Ovary (tissue), 7 donors: ENCODE measurements at regions not wholly inside any gene's neighbourhood (a gene's known extent, or its start where the extent isn't known, plus 50 kb on each side); places are given as distances from the start of the nearest gene placed in this dataset.

Experiments used
- DNase-seq, 5 donors: peaks; one replicate each; pipeline ENCODE4 v3.0.0-alpha.2; 2019 to 2020
- H3K27ac ChIP-seq, 2 donors: fragments of 200-600 bp; one replicate each; pipeline versions ENCODE4 v1.5.1 to v1.8.0; 2019 to 2022
- H3K27me3 ChIP-seq: fragments of 200-600 bp; one replicate; pipeline ENCODE4 v1.8.0; 2022
- H3K36me3 ChIP-seq: fragments of 200-600 bp; sonication (generic); one replicate; pipeline ENCODE4 v1.5.1; 2019
- H3K4me1 ChIP-seq: one replicate; pipeline ENCODE4 v1.8.1; 2013; ENCODE audit warnings: mild to moderate bottlenecking, moderate library complexity; ENCODE audit not compliant: insufficient read depth
- H3K4me3 ChIP-seq: fragments of 200-600 bp; sonication (generic); one replicate; pipeline ENCODE4 v1.5.1; 2017
- H3K9me3 ChIP-seq, 2 donors: fragments of 200-600 bp in 1 of 2; sonication (generic) in 1 of 2; one replicate each; pipeline versions ENCODE4 v1.5.1 to v1.8.1; 2013 to 2019; ENCODE audit warnings: mild to moderate bottlenecking in 1 of 2, moderate library complexity in 1 of 2
- EP300 ChIP-seq: sonication (generic); formaldehyde crosslinking; IDR thresholded peaks from one replicate; pipeline ENCODE4 v1.6.1; 2017; ENCODE audit warnings: antibody characterized with exemption
- POLR2A ChIP-seq: fragments of 450-650 bp; IDR thresholded peaks from one replicate; pipeline ENCODE4 v1.6.1; 2017; ENCODE audit warnings: antibody characterized with exemption, mild to moderate bottlenecking, moderate library complexity
- WGBS, 3 donors: extraction: QIAGEN DNeasy Blood & Tissue Kit in 1 of 3; methylation state at CpG; one replicate each; pipeline versions ENCODE4 v1.1.5 to v1.1.7; 2013 to 2017; 5-methylcytosine and 5-hydroxymethylcytosine counted together
- intact Hi-C, 4 donors: fragments of 100-400 bp; cut with DNase I; formaldehyde crosslinking; loops; one replicate each; pipeline versions ENCODE4 v1.11.0 to v1.15.1; 2022 to 2023
- TF ChIP-seq, protein P1 (sequence below), 3 donors: fragments of 450-650 bp in 2 of 3; fragments of 200-600 bp in 1 of 3; IDR thresholded peaks; one replicate each; pipeline versions ENCODE4 v1.5.1 to v1.8.0; 2016 to 2022; ENCODE audit warnings: antibody characterized with exemption in 3 of 3, mild to moderate bottlenecking in 1 of 3
- donor health status: DM: no; HTN: no; CAD: no; lungs with moderate emphysema.
- donor health status: DM: no; HTN: no; CAD: no.
- donor health status: Bipolar disorder and iron deficiency.
- donor health status: DM: no; HTN: no; CAD: no.
- donor health status: DM: yes; HTN: yes; CAD: no.

DNA sequence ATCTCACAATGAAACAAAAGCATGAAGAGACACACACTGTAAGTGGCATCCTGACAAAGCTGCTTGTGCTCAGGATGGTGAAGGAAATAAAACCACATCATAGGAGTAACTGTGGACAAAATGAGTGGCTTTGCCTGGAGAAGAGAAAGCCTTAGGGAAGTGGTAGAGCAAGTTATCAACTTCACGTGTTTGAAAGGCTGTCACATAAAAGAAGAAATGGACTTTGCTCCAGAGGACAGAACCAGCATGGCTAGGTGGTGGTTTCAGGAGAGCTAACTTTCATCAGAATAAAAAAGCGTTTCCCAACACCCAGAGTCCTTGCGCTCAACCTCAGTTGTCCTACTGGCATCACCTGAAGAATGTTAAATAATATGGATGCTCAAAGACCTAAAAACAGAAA is 139.9 kb downstream of the SETD4 start:
- no peak for DNase-seq
- Histone ChIP-seq H3K27me3 (no peaks in the 10 kb centered on the region), H3K27ac (no peak overlapping the region), H3K4me1 (no peaks in the 10 kb centered on the region), H3K36me3 (no peaks in the 10 kb centered on the region), H3K4me3 (no peak overlapping the region), H3K9me3 (no peaks in the 10 kb centered on the region)
- WGBS, 3 donors, result 56 to 88% (median 82%) methylated on average over 3 of the region's 3 CpGs
- intact Hi-C loops, result no loop called here
- TF ChIP-seq POLR2A, result no peak
- TF ChIP-seq, protein P1, sequence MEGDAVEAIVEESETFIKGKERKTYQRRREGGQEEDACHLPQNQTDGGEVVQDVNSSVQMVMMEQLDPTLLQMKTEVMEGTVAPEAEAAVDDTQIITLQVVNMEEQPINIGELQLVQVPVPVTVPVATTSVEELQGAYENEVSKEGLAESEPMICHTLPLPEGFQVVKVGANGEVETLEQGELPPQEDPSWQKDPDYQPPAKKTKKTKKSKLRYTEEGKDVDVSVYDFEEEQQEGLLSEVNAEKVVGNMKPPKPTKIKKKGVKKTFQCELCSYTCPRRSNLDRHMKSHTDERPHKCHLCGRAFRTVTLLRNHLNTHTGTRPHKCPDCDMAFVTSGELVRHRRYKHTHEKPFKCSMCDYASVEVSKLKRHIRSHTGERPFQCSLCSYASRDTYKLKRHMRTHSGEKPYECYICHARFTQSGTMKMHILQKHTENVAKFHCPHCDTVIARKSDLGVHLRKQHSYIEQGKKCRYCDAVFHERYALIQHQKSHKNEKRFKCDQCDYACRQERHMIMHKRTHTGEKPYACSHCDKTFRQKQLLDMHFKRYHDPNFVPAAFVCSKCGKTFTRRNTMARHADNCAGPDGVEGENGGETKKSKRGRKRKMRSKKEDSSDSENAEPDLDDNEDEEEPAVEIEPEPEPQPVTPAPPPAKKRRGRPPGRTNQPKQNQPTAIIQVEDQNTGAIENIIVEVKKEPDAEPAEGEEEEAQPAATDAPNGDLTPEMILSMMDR (IDR thresholded peaks at IDR 0.05), result no peak

GRCh38 chr21:35915030-35915429 is 145.3 kb downstream of the SETD4 start:
- Histone ChIP-seq H3K4me3 (no peak overlapping the region), H3K27ac (no peak overlapping the region), H3K9me3 (no peaks in the 10 kb centered on the region), H3K27me3 (no peaks in the 10 kb centered on the region), H3K36me3 (no peaks in the 10 kb centered on the region), H3K4me1 (no peaks in the 10 kb centered on the region)
- intact Hi-C loops, result no loop called here
- 74 to 88% (median 76%) methylated on average over 1 of the region's 1 CpG for WGBS, 3 donors
- DNase-seq, result no peak
- TF ChIP-seq, protein P1 (IDR thresholded peaks at IDR 0.05), result no peak
- no peak for TF ChIP-seq POLR2A
- no peak for TF ChIP-seq EP300

- WGBS, 3 donors, result 89 to 91% (median 91%) methylated on average over 4 of the region's 4 CpGs
- intact Hi-C loops, result no loop called here
- H3K36me3 ChIP-seq, result no peaks in the 10 kb centered on the region
Observed at GRCh38 chr21:35911412-35912191, 148.7 kb downstream of the SETD4 start.

DNA sequence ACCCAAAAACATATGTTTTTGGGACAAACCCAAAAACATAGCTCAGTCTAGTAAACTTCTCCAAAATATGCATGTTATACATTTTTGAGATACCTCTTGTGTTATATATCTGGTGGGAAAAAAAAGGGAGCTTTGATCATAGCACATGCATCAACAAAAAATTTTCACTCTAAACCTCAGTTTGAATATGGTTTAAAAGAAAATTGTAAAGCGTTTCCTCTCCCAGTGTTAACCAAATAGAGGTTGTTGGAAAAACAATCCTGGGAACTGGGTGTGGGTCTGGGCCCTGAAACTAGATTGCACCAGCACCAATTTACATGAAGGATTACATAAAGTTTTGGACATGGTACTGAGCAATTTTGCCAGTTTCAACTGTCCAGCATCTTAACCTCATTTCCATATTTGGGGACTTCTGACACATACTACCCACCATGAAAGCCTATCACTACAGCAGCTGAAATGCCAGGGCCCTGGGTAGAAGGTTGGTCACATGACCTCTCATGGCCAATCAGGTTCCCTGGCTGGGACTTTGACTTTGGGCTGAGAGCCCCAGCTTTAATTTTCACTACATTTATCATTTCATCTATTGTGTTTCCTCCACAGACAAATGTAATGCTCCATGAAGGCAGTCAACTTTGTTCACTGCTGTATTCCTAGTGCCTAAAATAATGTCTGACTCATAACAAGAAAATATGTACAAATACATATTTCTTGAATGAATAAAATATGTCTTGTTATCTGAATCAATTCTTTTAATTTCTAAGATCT is 150.7 kb downstream of the SETD4 start:
- no peak overlapping the region for H3K4me3 ChIP-seq
- H3K36me3 ChIP-seq, result no peaks in the 10 kb centered on the region
- H3K4me1 ChIP-seq, result peaks cover 5% of the 10 kb centered on the region
- no peak overlapping the region for H3K27ac ChIP-seq
- TF ChIP-seq POLR2A, result no peak
- TF ChIP-seq, protein P1 (IDR thresholded peaks at IDR 0.05), result no peak
- no peak for TF ChIP-seq EP300
- no peaks in the 10 kb centered on the region for H3K27me3 ChIP-seq
- WGBS, 3 donors, result 39 to 42% (median 41%) methylated on average over 1 of the region's 1 CpG
- no peaks in the 10 kb centered on the region for H3K9me3 ChIP-seq
- intact Hi-C loops, result no loop called here
- no peak for DNase-seq

More at GRCh38 chr21:35911412-35912191, 148.7 kb downstream of the SETD4 start:
- Histone ChIP-seq H3K4me1 (no peaks in the 10 kb centered on the region), H3K27me3 (no peaks in the 10 kb centered on the region), H3K4me3 (no peak overlapping the region), H3K9me3 (no peaks in the 10 kb centered on the region), H3K27ac (no peak overlapping the region)
- no peak for DNase-seq
- TF ChIP-seq EP300 (no peak), POLR2A (no peak)
- TF ChIP-seq, protein P1 (IDR thresholded peaks at IDR 0.05), result no peak
